WTC11 (cell line): ENCODE measurements at regions not wholly inside any gene's neighbourhood (a gene's known extent, or its start where the extent isn't known, plus 50 kb on each side); places are given as distances from the start of the nearest gene placed in this dataset.
"Not testable (repeated sequence)": the region's sequence is repeated elsewhere in the genome, so short reads cannot be mapped to it uniquely, and the experiment has no call there.

Experiments
- ATAC-seq: fragments of 200-7000 bp; cut with Tn5 transposase; 2 replicates; pipeline ENCODE4 v1.10.0; 2021; ENCODE audit warnings: mild to moderate bottlenecking, moderate library complexity
- CTCF ChIA-PET: fragments of 300-600 bp; sonication (Branson Sonifier 250); formaldehyde crosslinking; loops from one replicate; lab custom pipeline; 2021; ENCODE audit warnings: antibody characterized with exemption; lab: Charles Lee
- POLR2A ChIA-PET: fragments of 350-600 bp; sonication (Branson Sonifier 250); formaldehyde crosslinking; loops from one replicate; lab custom pipeline; 2021; ENCODE audit warnings: antibody characterized with exemption; lab: Charles Lee
- DNase-seq: peaks from one replicate; pipeline ENCODE4 v3.0.0; 2021; ENCODE audit warnings: low spot score
- H3K27ac Mint-ChIP-seq: 2 replicates; pipeline ENCODE4 v1.8.0; 2021; ENCODE audit warnings: mixed read lengths
- H3K27me3 Mint-ChIP-seq: 2 replicates; pipeline ENCODE4 v1.8.0; 2021; ENCODE audit warnings: low read depth, mild to moderate bottlenecking, moderate library complexity, mixed read lengths
- H3K36me3 Mint-ChIP-seq: 2 replicates; pipeline ENCODE4 v1.8.0; 2021; ENCODE audit warnings: mixed read lengths
- H3K4me1 Mint-ChIP-seq: 2 replicates; pipeline ENCODE4 v1.8.0; 2022; ENCODE audit warnings: mixed read lengths
- H3K4me3 Mint-ChIP-seq: 2 replicates; pipeline ENCODE4 v1.8.0; 2021; ENCODE audit warnings: mild to moderate bottlenecking, moderate library complexity, mixed read lengths
- H3K9me3 Mint-ChIP-seq: 2 replicates; pipeline ENCODE4 v1.8.0; 2021; ENCODE audit warnings: mixed read lengths
- CREB1 ChIP-seq: sonication (generic); formaldehyde crosslinking; IDR thresholded peaks from 2 replicates; pipeline ENCODE4 v1.8.0; 2023; ENCODE audit warnings: mild to moderate bottlenecking, missing genetic modification reagents
- ETV6 ChIP-seq: sonication (generic); formaldehyde crosslinking; IDR thresholded peaks from 2 replicates; pipeline ENCODE4 v1.8.1; 2022; ENCODE audit warnings: mild to moderate bottlenecking, missing genetic modification reagents
- FOXP1 ChIP-seq: sonication (generic); formaldehyde crosslinking; IDR thresholded peaks from 2 replicates; pipeline ENCODE4 v1.8.0; 2022; ENCODE audit warnings: missing genetic modification reagents, mild to moderate bottlenecking, moderate library complexity, borderline replicate concordance
- GABPB1 ChIP-seq: sonication (generic); formaldehyde crosslinking; IDR thresholded peaks from 2 replicates; pipeline ENCODE4 v1.8.1; 2023; ENCODE audit warnings: mild to moderate bottlenecking, missing genetic modification reagents
- HMGA2 ChIP-seq: fragments of 250-450 bp; sonication (Bioruptor Pico); IDR thresholded peaks from 2 replicates; pipeline ENCODE4 v1.4.0; 2021; ENCODE audit warnings: mild to moderate bottlenecking, moderate library complexity
- IRF2 ChIP-seq: sonication (generic); formaldehyde crosslinking; IDR thresholded peaks from 2 replicates; pipeline ENCODE4 v1.8.0; 2022; ENCODE audit warnings: low read depth, missing genetic modification reagents, borderline replicate concordance
- NFATC4 ChIP-seq: fragments of 250-450 bp; sonication (Bioruptor Pico); IDR thresholded peaks from 2 replicates; pipeline ENCODE4 v1.9.0; 2021; ENCODE audit warnings: mild to moderate bottlenecking
- NFYB ChIP-seq: sonication (generic); formaldehyde crosslinking; conservative IDR thresholded peaks from 2 replicates; pipeline ENCODE4 v1.8.0; 2022; ENCODE audit warnings: low read depth, missing genetic modification reagents
- NR1H2 ChIP-seq: sonication (generic); formaldehyde crosslinking; IDR thresholded peaks from 2 replicates; pipeline ENCODE4 v1.9.0; 2021; ENCODE audit warnings: mild to moderate bottlenecking, moderate library complexity, missing genetic modification reagents
- NR3C1 ChIP-seq: sonication (generic); formaldehyde crosslinking; conservative IDR thresholded peaks from 2 replicates; pipeline ENCODE4 v1.8.1; 2023; ENCODE audit warnings: low read depth, mild to moderate bottlenecking, missing genetic modification reagents
- RORB ChIP-seq: fragments of 250-450 bp; sonication (Bioruptor Pico); IDR thresholded peaks from 2 replicates; pipeline ENCODE4 v1.9.0; 2021; ENCODE audit warnings: mild to moderate bottlenecking
- TEAD1 ChIP-seq: sonication (generic); formaldehyde crosslinking; IDR thresholded peaks from 2 replicates; pipeline ENCODE4 v1.8.0; 2022; ENCODE audit warnings: mild to moderate bottlenecking, missing genetic modification reagents
- TEAD4 ChIP-seq: sonication (generic); formaldehyde crosslinking; IDR thresholded peaks from 2 replicates; pipeline ENCODE4 v1.8.0; 2022; ENCODE audit warnings: mild to moderate bottlenecking, missing genetic modification reagents
- ZNF263 ChIP-seq: sonication (generic); formaldehyde crosslinking; IDR thresholded peaks from 2 replicates; pipeline ENCODE4 v1.8.1; 2022; ENCODE audit warnings: low read depth, mild to moderate bottlenecking, moderate library complexity, missing genetic modification reagents
- ZNF317 ChIP-seq: sonication (generic); formaldehyde crosslinking; IDR thresholded peaks from 2 replicates; pipeline ENCODE4 v1.8.1; 2023; ENCODE audit warnings: low read depth, mild to moderate bottlenecking, moderate library complexity, missing genetic modification reagents, borderline replicate concordance
- TF ChIP-seq, protein P1 (sequence below): fragments of 250-450 bp; sonication (Bioruptor Pico); IDR thresholded peaks from 2 replicates; pipeline ENCODE4 v1.8.0; 2021; ENCODE audit warnings: mild to moderate bottlenecking
- TF ChIP-seq, protein P2 (sequence below): sonication (generic); formaldehyde crosslinking; IDR thresholded peaks from 2 replicates; pipeline ENCODE4 v1.8.0; 2022; ENCODE audit warnings: missing genetic modification reagents
- TF ChIP-seq, protein P3 (sequence below): fragments of 250-450 bp; sonication (Bioruptor Pico); IDR thresholded peaks from 2 replicates; pipeline ENCODE4 v1.9.0; 2021; ENCODE audit warnings: mild to moderate bottlenecking
- TF ChIP-seq, protein P4 (sequence below): sonication (generic); formaldehyde crosslinking; IDR thresholded peaks from 2 replicates; pipeline ENCODE4 v1.8.1; 2022; ENCODE audit warnings: mild to moderate bottlenecking, missing genetic modification reagents, moderate library complexity, borderline replicate concordance

DNA sequence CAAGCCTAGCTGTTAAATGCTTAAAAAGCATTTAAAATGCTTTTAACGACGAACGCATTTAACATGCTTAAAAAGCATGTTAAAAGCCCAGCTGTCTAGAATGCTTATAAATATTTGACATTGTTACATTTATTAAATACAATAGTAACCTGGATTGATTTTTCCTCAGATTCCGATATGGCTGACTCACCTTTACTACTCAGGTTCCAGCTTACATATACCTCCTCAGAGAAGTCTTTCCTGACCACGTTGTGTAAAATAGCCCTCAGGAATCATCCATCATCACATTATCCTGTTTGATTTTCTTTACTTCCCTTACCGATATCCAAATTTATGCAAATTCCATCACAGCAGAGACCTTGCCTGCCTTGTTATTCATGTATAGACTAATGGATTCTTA lies 51.4 kb downstream of the SLC41A2 start:
- H3K4me3 Mint-ChIP-seq: no peak overlapping the region
- TF ChIP-seq NR3C1 (CRISPR knock-in tag) (no peak), ETV6 (CRISPR knock-in tag) (no peak), IRF2 (CRISPR knock-in tag) (no peak), NFYB (no peak), GABPB1 (CRISPR knock-in tag) (no peak)
- TF ChIP-seq, protein P1, sequence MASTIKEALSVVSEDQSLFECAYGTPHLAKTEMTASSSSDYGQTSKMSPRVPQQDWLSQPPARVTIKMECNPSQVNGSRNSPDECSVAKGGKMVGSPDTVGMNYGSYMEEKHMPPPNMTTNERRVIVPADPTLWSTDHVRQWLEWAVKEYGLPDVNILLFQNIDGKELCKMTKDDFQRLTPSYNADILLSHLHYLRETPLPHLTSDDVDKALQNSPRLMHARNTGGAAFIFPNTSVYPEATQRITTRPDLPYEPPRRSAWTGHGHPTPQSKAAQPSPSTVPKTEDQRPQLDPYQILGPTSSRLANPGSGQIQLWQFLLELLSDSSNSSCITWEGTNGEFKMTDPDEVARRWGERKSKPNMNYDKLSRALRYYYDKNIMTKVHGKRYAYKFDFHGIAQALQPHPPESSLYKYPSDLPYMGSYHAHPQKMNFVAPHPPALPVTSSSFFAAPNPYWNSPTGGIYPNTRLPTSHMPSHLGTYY: no peak
- TF ChIP-seq, protein P2, sequence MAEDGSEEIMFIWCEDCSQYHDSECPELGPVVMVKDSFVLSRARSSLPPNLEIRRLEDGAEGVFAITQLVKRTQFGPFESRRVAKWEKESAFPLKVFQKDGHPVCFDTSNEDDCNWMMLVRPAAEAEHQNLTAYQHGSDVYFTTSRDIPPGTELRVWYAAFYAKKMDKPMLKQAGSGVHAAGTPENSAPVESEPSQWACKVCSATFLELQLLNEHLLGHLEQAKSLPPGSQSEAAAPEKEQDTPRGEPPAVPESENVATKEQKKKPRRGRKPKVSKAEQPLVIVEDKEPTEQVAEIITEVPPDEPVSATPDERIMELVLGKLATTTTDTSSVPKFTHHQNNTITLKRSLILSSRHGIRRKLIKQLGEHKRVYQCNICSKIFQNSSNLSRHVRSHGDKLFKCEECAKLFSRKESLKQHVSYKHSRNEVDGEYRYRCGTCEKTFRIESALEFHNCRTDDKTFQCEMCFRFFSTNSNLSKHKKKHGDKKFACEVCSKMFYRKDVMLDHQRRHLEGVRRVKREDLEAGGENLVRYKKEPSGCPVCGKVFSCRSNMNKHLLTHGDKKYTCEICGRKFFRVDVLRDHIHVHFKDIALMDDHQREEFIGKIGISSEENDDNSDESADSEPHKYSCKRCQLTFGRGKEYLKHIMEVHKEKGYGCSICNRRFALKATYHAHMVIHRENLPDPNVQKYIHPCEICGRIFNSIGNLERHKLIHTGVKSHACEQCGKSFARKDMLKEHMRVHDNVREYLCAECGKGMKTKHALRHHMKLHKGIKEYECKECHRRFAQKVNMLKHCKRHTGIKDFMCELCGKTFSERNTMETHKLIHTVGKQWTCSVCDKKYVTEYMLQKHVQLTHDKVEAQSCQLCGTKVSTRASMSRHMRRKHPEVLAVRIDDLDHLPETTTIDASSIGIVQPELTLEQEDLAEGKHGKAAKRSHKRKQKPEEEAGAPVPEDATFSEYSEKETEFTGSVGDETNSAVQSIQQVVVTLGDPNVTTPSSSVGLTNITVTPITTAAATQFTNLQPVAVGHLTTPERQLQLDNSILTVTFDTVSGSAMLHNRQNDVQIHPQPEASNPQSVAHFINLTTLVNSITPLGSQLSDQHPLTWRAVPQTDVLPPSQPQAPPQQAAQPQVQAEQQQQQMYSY (CRISPR knock-in tag): no peak
- H3K4me1 Mint-ChIP-seq: peaks cover 6% of the 10 kb centered on the region
- H3K27ac Mint-ChIP-seq: no peak overlapping the region
- ChIA-PET POLR2A (no interaction called here), CTCF (no interaction called here)
- H3K27me3 Mint-ChIP-seq: peaks cover 2% of the 10 kb centered on the region; the same call in 1 of the 2 replicates
- H3K9me3 Mint-ChIP-seq: no peaks in the 10 kb centered on the region
- H3K36me3 Mint-ChIP-seq: no peaks in the 10 kb centered on the region
- no peak for DNase-seq
- ATAC-seq: no peak

DNA sequence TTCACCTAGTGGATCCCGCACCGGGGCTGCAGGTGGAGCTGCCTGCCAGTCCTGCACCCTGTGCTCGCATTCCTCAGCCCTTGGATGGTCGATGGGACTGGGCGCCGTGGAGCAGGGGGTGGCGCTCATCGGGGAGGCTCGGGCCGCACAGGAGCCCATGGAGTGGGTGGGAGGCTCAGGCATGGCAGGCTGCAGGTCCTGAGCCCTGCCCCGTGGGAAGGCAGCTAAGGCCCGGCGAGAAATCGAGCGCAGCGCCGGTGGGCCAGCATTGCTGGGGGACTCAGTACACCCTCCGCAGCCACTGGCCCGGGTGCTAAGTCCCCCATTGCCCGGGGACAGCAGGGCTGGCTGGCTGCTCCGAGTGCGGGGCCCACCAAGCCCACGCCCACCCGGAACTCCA lies 52.6 kb downstream of the SLC41A2 start:
- ATAC-seq, DNase-seq, POLR2A ChIA-PET, H3K27ac Mint-ChIP-seq, H3K36me3 Mint-ChIP-seq, CTCF ChIA-PET, H3K27me3 Mint-ChIP-seq, H3K4me1 Mint-ChIP-seq, H3K9me3 Mint-ChIP-seq, H3K4me3 Mint-ChIP-seq: not testable (repeated sequence)

DNA sequence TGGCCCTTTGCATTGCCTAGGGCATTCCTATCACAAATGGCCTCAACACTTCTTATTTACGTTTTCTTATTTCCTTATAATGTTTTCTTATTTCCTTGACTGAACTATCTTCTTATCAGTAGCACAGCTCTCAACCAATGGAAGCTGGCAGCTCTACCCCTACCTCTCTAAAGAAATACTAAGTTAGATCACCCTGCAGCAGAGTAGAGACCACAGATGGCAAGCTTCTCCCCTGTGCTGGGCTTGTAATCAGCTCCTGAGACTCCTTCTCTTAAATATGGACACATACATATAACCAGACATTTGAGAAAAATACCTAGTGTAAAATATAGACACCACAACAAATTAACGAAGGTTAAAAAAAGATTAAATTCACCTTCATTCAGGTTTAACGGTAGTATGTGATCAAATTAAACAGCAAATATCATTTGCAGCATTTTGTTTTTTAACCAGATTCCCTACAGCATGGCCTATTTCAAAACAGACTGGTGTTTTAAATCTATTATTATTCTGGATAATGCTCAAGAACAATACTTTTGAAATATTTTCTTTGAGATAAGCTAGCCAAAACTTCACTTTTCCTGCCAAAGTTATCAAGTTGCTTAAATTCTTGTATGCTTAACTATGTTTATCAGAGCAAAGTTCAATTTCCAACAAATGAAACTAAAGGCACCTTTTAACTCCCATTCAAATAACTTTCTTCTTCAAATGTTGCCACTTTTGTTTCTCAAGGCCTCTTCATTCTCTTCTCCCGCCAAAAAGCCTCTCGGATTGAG lies 54.3 kb downstream of the SLC41A2 start:
- Mint-ChIP-seq H3K4me3 (no peak overlapping the region), H3K9me3 (peaks cover 11% of the 10 kb centered on the region), H3K36me3 (no peaks in the 10 kb centered on the region), H3K27me3 (peaks cover 2% of the 10 kb centered on the region; the same call in 1 of the 2 replicates), H3K27ac (no peak overlapping the region), H3K4me1 (no peaks in the 10 kb centered on the region)
- TF ChIP-seq, protein P3, sequence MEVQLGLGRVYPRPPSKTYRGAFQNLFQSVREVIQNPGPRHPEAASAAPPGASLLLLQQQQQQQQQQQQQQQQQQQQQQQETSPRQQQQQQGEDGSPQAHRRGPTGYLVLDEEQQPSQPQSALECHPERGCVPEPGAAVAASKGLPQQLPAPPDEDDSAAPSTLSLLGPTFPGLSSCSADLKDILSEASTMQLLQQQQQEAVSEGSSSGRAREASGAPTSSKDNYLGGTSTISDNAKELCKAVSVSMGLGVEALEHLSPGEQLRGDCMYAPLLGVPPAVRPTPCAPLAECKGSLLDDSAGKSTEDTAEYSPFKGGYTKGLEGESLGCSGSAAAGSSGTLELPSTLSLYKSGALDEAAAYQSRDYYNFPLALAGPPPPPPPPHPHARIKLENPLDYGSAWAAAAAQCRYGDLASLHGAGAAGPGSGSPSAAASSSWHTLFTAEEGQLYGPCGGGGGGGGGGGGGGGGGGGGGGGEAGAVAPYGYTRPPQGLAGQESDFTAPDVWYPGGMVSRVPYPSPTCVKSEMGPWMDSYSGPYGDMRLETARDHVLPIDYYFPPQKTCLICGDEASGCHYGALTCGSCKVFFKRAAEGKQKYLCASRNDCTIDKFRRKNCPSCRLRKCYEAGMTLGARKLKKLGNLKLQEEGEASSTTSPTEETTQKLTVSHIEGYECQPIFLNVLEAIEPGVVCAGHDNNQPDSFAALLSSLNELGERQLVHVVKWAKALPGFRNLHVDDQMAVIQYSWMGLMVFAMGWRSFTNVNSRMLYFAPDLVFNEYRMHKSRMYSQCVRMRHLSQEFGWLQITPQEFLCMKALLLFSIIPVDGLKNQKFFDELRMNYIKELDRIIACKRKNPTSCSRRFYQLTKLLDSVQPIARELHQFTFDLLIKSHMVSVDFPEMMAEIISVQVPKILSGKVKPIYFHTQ (CRISPR knock-in tag): no peak
- TF ChIP-seq TEAD4: no peak
- no peak for TF ChIP-seq FOXP1 (CRISPR knock-in tag)
- ChIA-PET CTCF (no interaction called here), POLR2A (no interaction called here)
- DNase-seq (no peak), ATAC-seq (no peak)

DNA sequence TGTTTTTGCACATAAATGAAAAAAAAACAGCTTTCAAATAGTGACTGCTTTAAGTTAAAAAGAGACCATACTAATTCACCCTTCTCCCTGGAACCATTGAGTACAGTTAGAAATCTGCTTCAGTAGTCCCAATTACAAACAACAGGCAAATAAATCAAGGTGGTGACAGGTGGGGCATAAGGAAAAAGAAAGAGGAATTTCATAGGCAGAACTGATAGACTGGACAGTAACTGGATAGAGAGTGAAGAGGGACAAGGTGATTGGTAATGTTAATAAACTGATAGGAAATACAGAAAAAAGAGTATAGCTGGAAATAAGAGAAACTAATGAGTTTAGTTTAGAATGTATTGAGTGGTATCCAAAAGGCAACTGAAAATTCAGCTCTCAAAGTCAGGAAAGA lies 56.0 kb downstream of the SLC41A2 start:
- H3K9me3 Mint-ChIP-seq: peaks cover 15% of the 10 kb centered on the region
- H3K36me3 Mint-ChIP-seq: no peaks in the 10 kb centered on the region
- no peak overlapping the region for H3K4me3 Mint-ChIP-seq
- peaks cover 2% of the 10 kb centered on the region; the same call in 1 of the 2 replicates for H3K27me3 Mint-ChIP-seq
- ChIA-PET POLR2A (interaction anchor here (0.6 kb wide), 1 partner anchor 250 kb away, joined by 3 read pairs; no protein-coding TSS in a partner anchor), CTCF (no interaction called here)
- H3K4me1 Mint-ChIP-seq: no peaks in the 10 kb centered on the region
- ATAC-seq: no peak
- H3K27ac Mint-ChIP-seq: no peak overlapping the region
- DNase-seq: no peak
- TF ChIP-seq NR3C1 (CRISPR knock-in tag) (no peak), NR1H2 (CRISPR knock-in tag) (no peak), NFATC4 (CRISPR knock-in tag) (no peak), RORB (no peak), ZNF263 (CRISPR knock-in tag) (no peak), ZNF317 (CRISPR knock-in tag) (no peak), TEAD1 (CRISPR knock-in tag) (no peak), CREB1 (no peak), HMGA2 (CRISPR knock-in tag) (no peak)
- TF ChIP-seq, protein P4, sequence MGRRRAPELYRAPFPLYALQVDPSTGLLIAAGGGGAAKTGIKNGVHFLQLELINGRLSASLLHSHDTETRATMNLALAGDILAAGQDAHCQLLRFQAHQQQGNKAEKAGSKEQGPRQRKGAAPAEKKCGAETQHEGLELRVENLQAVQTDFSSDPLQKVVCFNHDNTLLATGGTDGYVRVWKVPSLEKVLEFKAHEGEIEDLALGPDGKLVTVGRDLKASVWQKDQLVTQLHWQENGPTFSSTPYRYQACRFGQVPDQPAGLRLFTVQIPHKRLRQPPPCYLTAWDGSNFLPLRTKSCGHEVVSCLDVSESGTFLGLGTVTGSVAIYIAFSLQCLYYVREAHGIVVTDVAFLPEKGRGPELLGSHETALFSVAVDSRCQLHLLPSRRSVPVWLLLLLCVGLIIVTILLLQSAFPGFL (CRISPR knock-in tag): no peak
- TF ChIP-seq, protein P1: no peak
